Fibroblast of lung (primary cell): ENCODE measurements at regions not wholly inside any gene's neighbourhood (a gene's known extent, or its start where the extent isn't known, plus 50 kb on each side); places are given as distances from the start of the nearest gene placed in this dataset.

Source experiments
- DNase-seq, 2 donors: peaks; one replicate each; pipeline versions ENCODE4 v3.0.0 to v3.0.0-alpha.2; 2010; ENCODE audit warnings: low read depth in 2 of 2
- H2AFZ ChIP-seq: 2 replicates; pipeline ENCODE4 v1.5.1; 2012; ENCODE audit warnings: low read length, control low read depth, inconsistent platforms
- H3K27ac ChIP-seq: 2 replicates; pipeline ENCODE4 v1.5.1; 2011; ENCODE audit warnings: low read length, control low read depth; ENCODE audit not compliant: insufficient read depth
- H3K27me3 ChIP-seq: 2 replicates; pipeline ENCODE4 v1.5.1; 2011; ENCODE audit warnings: mild to moderate bottlenecking, low read length; ENCODE audit not compliant: control insufficient read depth, insufficient read depth
- H3K36me3 ChIP-seq: 2 replicates; pipeline ENCODE4 v1.5.1; 2011; ENCODE audit warnings: low read length; ENCODE audit not compliant: control insufficient read depth, insufficient read depth
- H3K4me1 ChIP-seq: 2 replicates; pipeline ENCODE4 v1.5.1; 2011; ENCODE audit warnings: low read length; ENCODE audit not compliant: control insufficient read depth, insufficient read depth; ENCODE audit errors: extremely low read depth
- H3K4me2 ChIP-seq: 2 replicates; pipeline ENCODE4 v1.5.1; 2011; ENCODE audit warnings: low read length, control low read depth; ENCODE audit not compliant: insufficient read depth; ENCODE audit errors: extremely low read depth
- H3K4me3 ChIP-seq, 4 experiments: fragments of 200-600 bp in 1 of 4; sonication (generic) in 1 of 4; replicated peaks in 1 of 4; 2 replicates each; pipeline ENCODE4 v1.5.1; 2011 to 2016; ENCODE audit warnings: low read length in 4 of 4, low read depth in 3 of 4, mild to moderate bottlenecking in 3 of 4, control low read depth in 2 of 4, inconsistent platforms in 1 of 4, mixed read lengths in 1 of 4; ENCODE audit not compliant: insufficient read depth in 1 of 4; ENCODE audit errors: control extremely low read depth in 1 of 4
- H3K79me2 ChIP-seq: 2 replicates; pipeline ENCODE4 v1.5.1; 2012; ENCODE audit warnings: mild to moderate bottlenecking, low read length, inconsistent platforms; ENCODE audit not compliant: control insufficient read depth, insufficient read depth
- H3K9ac ChIP-seq: 2 replicates; pipeline ENCODE4 v1.5.1; 2011; ENCODE audit warnings: mild to moderate bottlenecking, low read length, control low read depth; ENCODE audit not compliant: insufficient read depth
- H3K9me3 ChIP-seq: 2 replicates; pipeline ENCODE4 v1.5.1; 2012; ENCODE audit warnings: low read depth, low read length; ENCODE audit not compliant: control insufficient read depth, insufficient read depth
- H4K20me1 ChIP-seq: 2 replicates; pipeline ENCODE4 v1.5.1; 2011; ENCODE audit warnings: low read length; ENCODE audit not compliant: control insufficient read depth, insufficient read depth; ENCODE audit errors: extremely low read depth
- EZH2 ChIP-seq: IDR thresholded peaks from 2 replicates; pipeline ENCODE4 v1.5.1; 2012; ENCODE audit warnings: low read length, control low read depth, mild to moderate bottlenecking; ENCODE audit errors: missing control alignments
- TF ChIP-seq, protein P1 (sequence below), 2 donors: IDR thresholded peaks in 1 of 2; conservative IDR thresholded peaks in 1 of 2; 1 replicate in 1 of 2; 2 replicates in 1 of 2; pipeline ENCODE4 v1.5.1; 2011 to 2012; ENCODE audit warnings: low read length in 2 of 2, control low read depth in 1 of 2, inconsistent platforms in 1 of 2, low read depth in 1 of 2, mild to moderate bottlenecking in 1 of 2

DNA sequence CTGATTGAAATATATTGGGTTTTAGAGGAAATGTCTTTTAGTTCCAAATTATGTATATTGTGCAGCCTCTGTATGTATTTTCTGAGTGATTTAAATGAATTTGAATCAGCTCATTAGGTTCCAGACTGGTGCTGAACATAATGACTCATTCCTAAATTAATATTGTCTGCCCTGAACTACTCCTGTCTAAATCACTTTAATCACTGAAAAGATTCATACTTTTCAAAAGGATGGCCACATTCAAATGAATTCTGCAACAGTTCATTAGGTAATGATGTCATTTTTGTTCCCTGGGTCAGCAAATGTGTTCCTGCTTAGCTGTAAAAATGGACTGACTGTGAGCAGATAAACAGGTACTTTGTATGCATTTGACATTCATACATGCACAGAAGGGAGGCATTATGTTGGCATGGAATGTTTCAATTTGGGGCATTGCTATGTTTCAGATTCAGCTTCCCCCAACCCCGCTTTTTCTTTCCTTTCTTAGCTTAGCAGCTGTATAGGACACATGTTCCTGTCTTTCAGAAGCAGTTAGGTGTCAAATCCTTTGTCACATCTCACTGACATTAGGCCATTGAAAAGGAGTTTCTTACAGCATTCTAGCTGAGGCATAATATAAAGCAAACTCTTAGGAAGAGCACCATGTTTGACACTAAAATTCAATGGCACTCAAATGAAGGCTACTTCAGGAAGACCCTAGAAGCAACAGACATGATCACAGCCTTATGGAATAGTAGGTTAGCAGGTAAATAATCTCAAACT, 318.5 kb upstream of the ARPP21 start:
- TF ChIP-seq, protein P1, sequence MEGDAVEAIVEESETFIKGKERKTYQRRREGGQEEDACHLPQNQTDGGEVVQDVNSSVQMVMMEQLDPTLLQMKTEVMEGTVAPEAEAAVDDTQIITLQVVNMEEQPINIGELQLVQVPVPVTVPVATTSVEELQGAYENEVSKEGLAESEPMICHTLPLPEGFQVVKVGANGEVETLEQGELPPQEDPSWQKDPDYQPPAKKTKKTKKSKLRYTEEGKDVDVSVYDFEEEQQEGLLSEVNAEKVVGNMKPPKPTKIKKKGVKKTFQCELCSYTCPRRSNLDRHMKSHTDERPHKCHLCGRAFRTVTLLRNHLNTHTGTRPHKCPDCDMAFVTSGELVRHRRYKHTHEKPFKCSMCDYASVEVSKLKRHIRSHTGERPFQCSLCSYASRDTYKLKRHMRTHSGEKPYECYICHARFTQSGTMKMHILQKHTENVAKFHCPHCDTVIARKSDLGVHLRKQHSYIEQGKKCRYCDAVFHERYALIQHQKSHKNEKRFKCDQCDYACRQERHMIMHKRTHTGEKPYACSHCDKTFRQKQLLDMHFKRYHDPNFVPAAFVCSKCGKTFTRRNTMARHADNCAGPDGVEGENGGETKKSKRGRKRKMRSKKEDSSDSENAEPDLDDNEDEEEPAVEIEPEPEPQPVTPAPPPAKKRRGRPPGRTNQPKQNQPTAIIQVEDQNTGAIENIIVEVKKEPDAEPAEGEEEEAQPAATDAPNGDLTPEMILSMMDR (conservative IDR thresholded peaks at IDR 0.05 in 1 of 2, IDR thresholded peaks at IDR 0.05 in 1 of 2; ENCODE audit: low read depth in 1 of 2, low read length in 2 of 2), result no peak
- no peak for TF ChIP-seq EZH2
- no peak overlapping the region for H3K9ac ChIP-seq
- H2AFZ ChIP-seq, result no peak overlapping the region

DNA sequence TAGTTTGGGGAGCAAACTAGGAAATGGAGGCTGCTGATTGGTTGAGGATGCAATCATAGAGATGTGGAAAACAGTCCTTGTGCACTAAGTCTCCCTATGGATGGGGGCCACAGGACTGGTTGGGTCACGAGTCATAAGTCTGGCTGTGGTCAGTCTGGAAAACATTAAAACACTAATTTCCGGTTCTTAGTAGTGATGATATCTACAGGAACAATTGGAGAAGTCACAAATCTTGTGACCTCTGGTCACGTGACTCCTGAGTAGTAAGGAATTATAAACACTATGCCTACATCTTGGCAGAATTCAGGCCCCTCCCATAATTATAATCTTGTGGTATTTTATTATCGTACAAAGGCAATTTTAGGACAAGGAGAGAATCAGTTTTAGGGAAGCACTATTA, 317.3 kb upstream of the ARPP21 start:
- H3K36me3 ChIP-seq, result no peaks in the 10 kb centered on the region
- no peak overlapping the region for H3K4me2 ChIP-seq
- no peaks in the 10 kb centered on the region for H3K79me2 ChIP-seq
- peak in 1 of 2 donors; percentile 6 for DNase-seq
- TF ChIP-seq, protein P1 (conservative IDR thresholded peaks at IDR 0.05 in 1 of 2, IDR thresholded peaks at IDR 0.05 in 1 of 2; ENCODE audit: low read depth in 1 of 2, low read length in 2 of 2), result no peak
- no peak for TF ChIP-seq EZH2
- no peak overlapping the region for H3K4me3 ChIP-seq
- no peaks in the 10 kb centered on the region for H4K20me1 ChIP-seq
- H2AFZ ChIP-seq, result no peak overlapping the region
- H3K27ac ChIP-seq, result no peak overlapping the region
- H3K4me1 ChIP-seq, result no peaks in the 10 kb centered on the region
- H3K27me3 ChIP-seq, result no peaks in the 10 kb centered on the region
- H3K9me3 ChIP-seq, result no peaks in the 10 kb centered on the region
- no peak overlapping the region for H3K9ac ChIP-seq

More for the DNA sequence above, 318.5 kb upstream of the ARPP21 start:
- H3K4me2 ChIP-seq, result no peak overlapping the region
- H3K27me3 ChIP-seq, result no peaks in the 10 kb centered on the region
- no peak overlapping the region for H3K4me3 ChIP-seq
- no peak overlapping the region for H3K27ac ChIP-seq
- no peaks in the 10 kb centered on the region for H3K9me3 ChIP-seq
- no peak for DNase-seq
- no peaks in the 10 kb centered on the region for H3K79me2 ChIP-seq
- H3K4me1 ChIP-seq, result no peaks in the 10 kb centered on the region
- no peaks in the 10 kb centered on the region for H4K20me1 ChIP-seq
- H3K36me3 ChIP-seq, result no peaks in the 10 kb centered on the region

DNA sequence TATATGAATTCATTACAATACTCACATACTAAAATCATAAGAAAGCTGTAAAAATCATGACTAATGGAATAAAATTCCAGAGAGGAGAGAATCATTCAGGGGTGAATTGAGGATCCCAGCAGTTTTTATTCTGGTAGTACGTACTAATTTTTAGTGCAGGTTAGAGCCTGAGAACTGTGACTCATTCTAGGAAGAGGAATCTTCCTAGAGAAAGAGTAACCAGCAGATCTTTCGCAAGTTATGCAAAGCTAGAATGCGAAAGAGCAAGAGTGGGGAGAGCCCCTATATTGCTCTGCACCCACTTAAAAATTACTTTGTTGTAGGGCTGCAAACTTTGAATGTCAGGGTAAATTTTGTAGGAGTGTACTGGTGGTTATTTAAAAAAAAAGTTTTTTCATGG, 303.6 kb upstream of the ARPP21 start:
- H3K79me2 ChIP-seq, result no peaks in the 10 kb centered on the region
- H3K9ac ChIP-seq, result no peak overlapping the region
- H3K4me1 ChIP-seq, result no peaks in the 10 kb centered on the region
- DNase-seq, result no peak
- no peak overlapping the region for H3K4me3 ChIP-seq
- TF ChIP-seq EZH2, result no peak
- TF ChIP-seq, protein P1 (conservative IDR thresholded peaks at IDR 0.05 in 1 of 2, IDR thresholded peaks at IDR 0.05 in 1 of 2; ENCODE audit: low read depth in 1 of 2, low read length in 2 of 2), result no peak
- H3K4me2 ChIP-seq, result no peak overlapping the region
- no peaks in the 10 kb centered on the region for H3K36me3 ChIP-seq
- H2AFZ ChIP-seq, result no peak overlapping the region
- no peaks in the 10 kb centered on the region for H3K9me3 ChIP-seq
- no peak overlapping the region for H3K27ac ChIP-seq
- H4K20me1 ChIP-seq, result no peaks in the 10 kb centered on the region
- H3K27me3 ChIP-seq, result no peaks in the 10 kb centered on the region
